ENCODE measurements at regions not wholly inside any gene's neighbourhood (a gene's known extent, or its start where the extent isn't known, plus 50 kb on each side); places are given as distances from the start of the nearest gene placed in this dataset.

- Histone ChIP-seq H3K27me3 (replicated peaks in 1 of 7) (no peaks in the 10 kb centered on the region), H3K4me1 (peaks cover 0 to 12% (median 0%) of the 10 kb centered on the region in 6 donors), H3K9me3 (peaks cover 0 to 4% (median 0%) of the 10 kb centered on the region in 8 donors), H3K36me3 (no peaks in the 10 kb centered on the region), H3K27ac (no peak overlapping the region), H3K4me3 (no peak overlapping the region)
- intact Hi-C loops (cut with DNase I; ENCODE audit: low total_unique reads), result no loop called here
- no peak for TF ChIP-seq CTCF (IDR thresholded peaks at IDR 0.05 in 8 of 11, conservative IDR thresholded peaks at IDR 0.05 in 3 of 11)
- TF ChIP-seq POLR2AphosphoS5 (IDR thresholded peaks at IDR 0.05), result no peak
- no peak for TF ChIP-seq POLR2A (IDR thresholded peaks at IDR 0.05)
- DNase-seq, result no peak
- 83 to 90% (median 84%) methylated on average over 5 to 8 of the region's 8 CpGs for WGBS, 5 donors
Observed at GRCh38 chr12:11969437-11970154, 101.1 kb upstream of the BCL2L14 start.

- no peaks in the 10 kb centered on the region for H3K27me3 ChIP-seq (replicated peaks in 1 of 7)
- no peaks in the 10 kb centered on the region for H3K9me3 ChIP-seq
- no peak for TF ChIP-seq POLR2A (IDR thresholded peaks at IDR 0.05)
- no peak for TF ChIP-seq CTCF (IDR thresholded peaks at IDR 0.05 in 8 of 11, conservative IDR thresholded peaks at IDR 0.05 in 3 of 11)
- TF ChIP-seq POLR2AphosphoS5 (IDR thresholded peaks at IDR 0.05), result no peak
- no peak for DNase-seq
- H3K36me3 ChIP-seq, result no peaks in the 10 kb centered on the region
- H3K27ac ChIP-seq, result no peak overlapping the region
- H3K4me1 ChIP-seq, result peaks cover 0 to 12% (median 0%) of the 10 kb centered on the region in 6 donors
- WGBS, 5 donors, result 81 to 97% (median 93%) methylated on average over 4 of the region's 4 CpGs
- H3K4me3 ChIP-seq, result no peak overlapping the region
- intact Hi-C loops (cut with DNase I; ENCODE audit: low total_unique reads), result no loop called here
Observed at GRCh38 chr12:11970155-11970520, 100.6 kb upstream of the BCL2L14 start.

- 78 to 93% (median 88%) methylated on average over 6 of the region's 6 CpGs for WGBS, 5 donors
- no peak overlapping the region for H3K4me3 ChIP-seq
- H3K27me3 ChIP-seq (replicated peaks in 1 of 7), result no peaks in the 10 kb centered on the region
- no peaks in the 10 kb centered on the region for H3K36me3 ChIP-seq
- H3K27ac ChIP-seq, result no peak overlapping the region
- intact Hi-C loops (cut with DNase I; ENCODE audit: low total_unique reads), result no loop called here
- peaks cover 0 to 2% (median 0%) of the 10 kb centered on the region in 6 donors for H3K4me1 ChIP-seq
- no peak for TF ChIP-seq CTCF (IDR thresholded peaks at IDR 0.05 in 8 of 11, conservative IDR thresholded peaks at IDR 0.05 in 3 of 11)
- no peaks in the 10 kb centered on the region for H3K9me3 ChIP-seq
- DNase-seq, result no peak
Observed at GRCh38 chr12:11973396-11973795, 97.3 kb upstream of the BCL2L14 start.

- no peak for DNase-seq
- Histone ChIP-seq H3K36me3 (no peaks in the 10 kb centered on the region), H3K4me3 (no peak overlapping the region), H3K27me3 (replicated peaks in 1 of 7) (no peaks in the 10 kb centered on the region), H3K27ac (no peak overlapping the region), H3K4me1 (peaks cover 0 to 7% (median 0%) of the 10 kb centered on the region in 6 donors), H3K9me3 (no peaks in the 10 kb centered on the region)
- intact Hi-C loops (cut with DNase I; ENCODE audit: low total_unique reads), result no loop called here
- 40 to 50% (median 49%) methylated on average over 4 of the region's 4 CpGs for WGBS, 5 donors
- TF ChIP-seq POLR2AphosphoS5 (IDR thresholded peaks at IDR 0.05) (no peak), POLR2A (IDR thresholded peaks at IDR 0.05) (no peak), CTCF (IDR thresholded peaks at IDR 0.05 in 8 of 11, conservative IDR thresholded peaks at IDR 0.05 in 3 of 11) (no peak)
Observed at GRCh38 chr12:11976005-11976404, 94.7 kb upstream of the BCL2L14 start.

All from spleen (tissue), 11 donors.